Cardiac septum (tissue), 1 donor: ENCODE measurements at regions not wholly inside any gene's neighbourhood (a gene's known extent, or its start where the extent isn't known, plus 50 kb on each side); places are given as distances from the start of the nearest gene placed in this dataset.
A peak's percentile ranks its signal among the peaks of the same experiment; 100 is the strongest.
"Not testable (repeated sequence)": the region's sequence is repeated elsewhere in the genome, so short reads cannot be mapped to it uniquely, and the experiment has no call there.

ENCODE experiments used
- DNase-seq: peaks from one replicate; pipeline ENCODE4 v3.0.0-alpha.2; 2020; ENCODE audit warnings: low spot score
- intact Hi-C: fragments of 100-400 bp; cut with DNase I; formaldehyde crosslinking; loops from one replicate; pipeline ENCODE4 v1.14.0; 2022
- donor health status: DM: no; HTN: no; CAD: no.

GRCh38 chr14:105647426-105647783 is 121.0 kb downstream of the TMEM121 start:
- intact Hi-C loops, DNase-seq: not testable (repeated sequence)

- no peak for DNase-seq
- intact Hi-C loops = no loop called here
Observed at GRCh38 chr14:105647784-105648608, 121.6 kb downstream of the TMEM121 start.

- intact Hi-C loops = not testable (repeated sequence)
Observed at GRCh38 chr14:105648609-105649535, 122.5 kb downstream of the TMEM121 start.

GRCh38 chr14:105652317-105652716 is 125.9 kb downstream of the TMEM121 start:
- DNase-seq, intact Hi-C loops: not testable (repeated sequence)

More at GRCh38 chr14:105648609-105649535, 122.5 kb downstream of the TMEM121 start:
- DNase-seq = not testable (repeated sequence)

GRCh38 chr14:105653921-105654320 is 127.5 kb downstream of the TMEM121 start:
- intact Hi-C loops, DNase-seq: not testable (repeated sequence)

- DNase-seq, intact Hi-C loops: not testable (repeated sequence)
Observed at GRCh38 chr14:105659255-105659654, 132.9 kb downstream of the TMEM121 start.

GRCh38 chr14:105659935-105660527 is 133.6 kb downstream of the TMEM121 start:
- intact Hi-C loops = no loop called here
- no peak for DNase-seq

GRCh38 chr14:105660816-105661531 is 134.6 kb downstream of the TMEM121 start:
- DNase-seq = no peak
- intact Hi-C loops = no loop called here

GRCh38 chr14:105662043-105662442 is 135.7 kb downstream of the TMEM121 start:
- intact Hi-C loops, DNase-seq: not testable (repeated sequence)

GRCh38 chr14:105662592-105662991 is 136.2 kb downstream of the TMEM121 start:
- DNase-seq, intact Hi-C loops: not testable (repeated sequence)

- intact Hi-C loops = not testable (repeated sequence)
- peak; percentile 59 for DNase-seq
Observed at GRCh38 chr14:105663323-105663722, 136.9 kb downstream of the TMEM121 start.

GRCh38 chr14:105663818-105664596 is 137.6 kb downstream of the TMEM121 start:
- intact Hi-C loops = not testable (repeated sequence)
- peak; percentile 67 for DNase-seq

- intact Hi-C loops = no loop called here
- DNase-seq = no peak
Observed at GRCh38 chr14:105664691-105665090, 138.3 kb downstream of the TMEM121 start.

- no peak for DNase-seq
- intact Hi-C loops = no loop called here
Observed at GRCh38 chr14:105665247-105665950, 139.0 kb downstream of the TMEM121 start.

- intact Hi-C loops = no loop called here
- DNase-seq = no peak
Observed at GRCh38 chr14:105665951-105666277, 139.5 kb downstream of the TMEM121 start.

GRCh38 chr14:105666420-105666819 is 140.0 kb downstream of the TMEM121 start:
- intact Hi-C loops = no loop called here
- DNase-seq = no peak

- intact Hi-C loops, DNase-seq: not testable (repeated sequence)
Observed at GRCh38 chr14:105666991-105667662, 140.7 kb downstream of the TMEM121 start.

- intact Hi-C loops, DNase-seq: not testable (repeated sequence)
Observed at GRCh38 chr14:105667663-105668020, 141.3 kb downstream of the TMEM121 start.
